ENCODE measurements at regions not wholly inside any gene's neighbourhood (a gene's known extent, or its start where the extent isn't known, plus 50 kb on each side); places are given as distances from the start of the nearest gene placed in this dataset.

DNA sequence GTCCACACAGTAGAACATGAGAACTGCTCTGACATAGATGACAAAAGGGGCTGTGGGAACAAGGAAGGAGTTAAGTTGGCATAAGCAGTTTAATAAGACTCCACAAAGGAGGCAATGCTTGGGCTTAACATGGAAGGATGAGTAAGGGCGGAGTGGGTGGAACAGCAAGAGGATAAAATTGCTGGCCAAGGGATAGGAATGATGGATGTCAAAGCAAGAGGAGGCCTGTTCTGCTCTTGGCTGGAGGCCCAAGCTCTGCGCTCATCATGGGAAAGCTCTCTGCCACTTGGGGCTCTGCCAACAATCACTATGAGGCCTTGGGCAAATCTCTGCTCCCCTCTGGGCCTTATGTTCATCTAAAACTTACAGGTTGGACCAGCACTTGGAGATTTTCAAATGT is 98.3 kb upstream of the CAMK1G start:
- H3K36me3 Mint-ChIP-seq (ENCODE audit: low read depth) = no peaks in the 10 kb centered on the region
- no peak overlapping the region for H3K4me3 Mint-ChIP-seq
- DNase-seq (no peak), ATAC-seq (ENCODE audit: poor library complexity) (no peak)
- no peaks in the 10 kb centered on the region for H3K27me3 ChIP-seq (ENCODE audit: control insufficient read depth in 1 of 2, insufficient read depth in 2 of 2, low read length in 2 of 2)
- H3K36me3 ChIP-seq (ENCODE audit: insufficient read depth, low read length) = no peaks in the 10 kb centered on the region
- H3K9me3 Mint-ChIP-seq = no peaks in the 10 kb centered on the region
- H3K4me3 ChIP-seq (ENCODE audit: low read length) = no peak overlapping the region
- H3K27me3 Mint-ChIP-seq = peaks cover 8% of the 10 kb centered on the region
- intact Hi-C loops (cut with DNase I, micrococcal nuclease) = no loop called here
- ChIA-PET POLR2A (no interaction called here), CTCF (no interaction called here)
- H3K27ac Mint-ChIP-seq = no peak overlapping the region
- H3K4me1 Mint-ChIP-seq (ENCODE audit: low read depth) = peaks cover 13% of the 10 kb centered on the region
- H3K27ac ChIP-seq (ENCODE audit: low read depth in 1 of 2, low read length in 2 of 2) = no peak overlapping the region
- H3K4me1 ChIP-seq (ENCODE audit: insufficient read depth, low read length) = peaks cover 3% of the 10 kb centered on the region
- H3K9me3 ChIP-seq (ENCODE audit: control insufficient read depth in 1 of 2, insufficient read depth in 1 of 2, low read length in 2 of 2) = no peaks in the 10 kb centered on the region
- TF ChIP-seq, protein P1, sequence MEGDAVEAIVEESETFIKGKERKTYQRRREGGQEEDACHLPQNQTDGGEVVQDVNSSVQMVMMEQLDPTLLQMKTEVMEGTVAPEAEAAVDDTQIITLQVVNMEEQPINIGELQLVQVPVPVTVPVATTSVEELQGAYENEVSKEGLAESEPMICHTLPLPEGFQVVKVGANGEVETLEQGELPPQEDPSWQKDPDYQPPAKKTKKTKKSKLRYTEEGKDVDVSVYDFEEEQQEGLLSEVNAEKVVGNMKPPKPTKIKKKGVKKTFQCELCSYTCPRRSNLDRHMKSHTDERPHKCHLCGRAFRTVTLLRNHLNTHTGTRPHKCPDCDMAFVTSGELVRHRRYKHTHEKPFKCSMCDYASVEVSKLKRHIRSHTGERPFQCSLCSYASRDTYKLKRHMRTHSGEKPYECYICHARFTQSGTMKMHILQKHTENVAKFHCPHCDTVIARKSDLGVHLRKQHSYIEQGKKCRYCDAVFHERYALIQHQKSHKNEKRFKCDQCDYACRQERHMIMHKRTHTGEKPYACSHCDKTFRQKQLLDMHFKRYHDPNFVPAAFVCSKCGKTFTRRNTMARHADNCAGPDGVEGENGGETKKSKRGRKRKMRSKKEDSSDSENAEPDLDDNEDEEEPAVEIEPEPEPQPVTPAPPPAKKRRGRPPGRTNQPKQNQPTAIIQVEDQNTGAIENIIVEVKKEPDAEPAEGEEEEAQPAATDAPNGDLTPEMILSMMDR (IDR thresholded peaks at IDR 0.05) = no peak

DNA sequence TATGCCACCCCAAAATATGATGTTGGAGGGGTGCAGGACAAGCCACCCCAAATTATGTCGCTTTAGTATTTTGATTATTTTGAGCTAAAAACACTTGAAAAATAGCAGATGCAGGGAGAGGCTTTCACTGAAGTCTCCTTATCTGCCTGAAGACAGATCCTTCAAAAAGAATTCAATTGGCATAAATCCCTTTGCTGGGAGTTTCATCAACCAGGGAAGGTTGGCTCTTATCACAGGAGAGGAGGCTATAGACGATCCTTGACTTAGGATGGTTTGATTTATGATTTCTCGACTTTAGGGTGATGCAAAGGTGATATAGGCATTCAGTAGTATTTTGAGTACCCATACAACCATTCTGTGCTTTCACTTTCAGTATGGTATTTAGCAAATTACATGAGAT is 97.8 kb upstream of the CAMK1G start:
- no peak overlapping the region for H3K27ac Mint-ChIP-seq
- Histone ChIP-seq H3K27me3 (ENCODE audit: control insufficient read depth in 1 of 2, insufficient read depth in 2 of 2, low read length in 2 of 2) (no peaks in the 10 kb centered on the region), H3K4me1 (ENCODE audit: insufficient read depth, low read length) (peaks cover 3% of the 10 kb centered on the region), H3K36me3 (ENCODE audit: insufficient read depth, low read length) (no peaks in the 10 kb centered on the region), H3K27ac (ENCODE audit: low read depth in 1 of 2, low read length in 2 of 2) (no peak overlapping the region), H3K4me3 (ENCODE audit: low read length) (no peak overlapping the region), H3K9me3 (ENCODE audit: control insufficient read depth in 1 of 2, insufficient read depth in 1 of 2, low read length in 2 of 2) (no peaks in the 10 kb centered on the region)
- peaks cover 13% of the 10 kb centered on the region for H3K4me1 Mint-ChIP-seq (ENCODE audit: low read depth)
- POLR2A ChIA-PET = no interaction called here
- DNase-seq (no peak), ATAC-seq (ENCODE audit: poor library complexity) (no peak)
- peaks cover 10% of the 10 kb centered on the region for H3K27me3 Mint-ChIP-seq
- CTCF ChIA-PET = no interaction called here
- TF ChIP-seq, protein P1 (IDR thresholded peaks at IDR 0.05) = no peak
- H3K4me3 Mint-ChIP-seq = no peak overlapping the region
- H3K36me3 Mint-ChIP-seq (ENCODE audit: low read depth) = no peaks in the 10 kb centered on the region
- no peaks in the 10 kb centered on the region for H3K9me3 Mint-ChIP-seq
- intact Hi-C loops (cut with DNase I, micrococcal nuclease) = no loop called here

DNA sequence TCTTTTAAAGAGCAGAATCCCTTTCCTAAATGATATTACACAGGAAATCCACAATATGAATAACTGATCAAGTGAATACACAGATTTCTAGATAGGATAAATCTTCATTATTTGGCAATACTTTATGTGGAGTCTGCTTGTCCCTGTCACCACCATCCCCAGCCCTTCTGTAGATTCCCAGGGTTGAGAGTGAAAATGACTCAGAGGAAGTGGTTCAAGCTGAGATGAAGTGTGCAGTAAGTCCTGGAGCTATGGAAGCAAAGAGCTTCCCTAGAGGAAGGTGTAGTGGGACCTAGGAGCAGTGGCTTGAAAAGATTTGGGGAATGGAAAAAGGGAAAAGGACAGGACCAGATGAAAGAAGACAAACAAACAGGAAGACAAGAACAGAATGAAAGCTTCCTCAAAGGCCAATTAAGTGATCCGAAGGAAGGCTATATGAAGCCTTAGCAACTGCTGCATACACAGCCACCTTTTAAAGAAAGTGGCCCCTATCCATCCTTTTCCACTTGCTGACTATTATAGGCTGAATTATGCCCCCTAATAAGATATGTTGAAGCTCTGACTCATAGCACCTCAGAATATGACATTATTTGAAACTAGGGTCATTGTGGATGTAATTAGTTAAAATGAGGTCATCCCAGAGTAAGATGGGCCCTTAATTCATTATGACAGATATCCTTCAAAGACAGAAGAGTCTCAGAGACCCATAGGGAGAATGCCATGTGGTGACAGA is 96.5 kb upstream of the CAMK1G start:
- Histone ChIP-seq H3K36me3 (ENCODE audit: insufficient read depth, low read length) (no peaks in the 10 kb centered on the region), H3K27ac (ENCODE audit: low read depth in 1 of 2, low read length in 2 of 2) (no peak overlapping the region), H3K4me3 (ENCODE audit: low read length) (no peak overlapping the region), H3K4me1 (ENCODE audit: insufficient read depth, low read length) (peaks cover 3% of the 10 kb centered on the region), H3K9me3 (ENCODE audit: control insufficient read depth in 1 of 2, insufficient read depth in 1 of 2, low read length in 2 of 2) (no peaks in the 10 kb centered on the region), H3K27me3 (ENCODE audit: control insufficient read depth in 1 of 2, insufficient read depth in 2 of 2, low read length in 2 of 2) (no peaks in the 10 kb centered on the region)
- peaks cover 13% of the 10 kb centered on the region for H3K4me1 Mint-ChIP-seq (ENCODE audit: low read depth)
- H3K27me3 Mint-ChIP-seq = peaks cover 18% of the 10 kb centered on the region
- POLR2A ChIA-PET = interaction anchor here (1.0 kb wide), 1 partner anchor 9 kb away, joined by 3 read pairs; no protein-coding TSS in a partner anchor
- H3K36me3 Mint-ChIP-seq (ENCODE audit: low read depth) = no peaks in the 10 kb centered on the region
- CTCF ChIA-PET = interaction anchor here (1.3 kb wide), 1 partner anchor 16 kb away, joined by 3 read pairs; no protein-coding TSS in a partner anchor
- no peak for ATAC-seq (ENCODE audit: poor library complexity)
- TF ChIP-seq, protein P1 (IDR thresholded peaks at IDR 0.05) = no peak
- intact Hi-C loops (cut with DNase I, micrococcal nuclease) = no loop called here
- no peak overlapping the region for H3K4me3 Mint-ChIP-seq
- no peaks in the 10 kb centered on the region for H3K9me3 Mint-ChIP-seq
- H3K27ac Mint-ChIP-seq = no peak overlapping the region
- DNase-seq = no peak
